ENCODE measurements at regions not wholly inside any gene's neighbourhood (a gene's known extent, or its start where the extent isn't known, plus 50 kb on each side); places are given as distances from the start of the nearest gene placed in this dataset.

GRCh38 chr12:116415408-116416108 is 138.1 kb upstream of the MED13L start:
- ATAC-seq (ENCODE audit: low FRiP score) (no peak), DNase-seq (ENCODE audit: low spot score) (no peak)
- TF ChIP-seq, protein P1, sequence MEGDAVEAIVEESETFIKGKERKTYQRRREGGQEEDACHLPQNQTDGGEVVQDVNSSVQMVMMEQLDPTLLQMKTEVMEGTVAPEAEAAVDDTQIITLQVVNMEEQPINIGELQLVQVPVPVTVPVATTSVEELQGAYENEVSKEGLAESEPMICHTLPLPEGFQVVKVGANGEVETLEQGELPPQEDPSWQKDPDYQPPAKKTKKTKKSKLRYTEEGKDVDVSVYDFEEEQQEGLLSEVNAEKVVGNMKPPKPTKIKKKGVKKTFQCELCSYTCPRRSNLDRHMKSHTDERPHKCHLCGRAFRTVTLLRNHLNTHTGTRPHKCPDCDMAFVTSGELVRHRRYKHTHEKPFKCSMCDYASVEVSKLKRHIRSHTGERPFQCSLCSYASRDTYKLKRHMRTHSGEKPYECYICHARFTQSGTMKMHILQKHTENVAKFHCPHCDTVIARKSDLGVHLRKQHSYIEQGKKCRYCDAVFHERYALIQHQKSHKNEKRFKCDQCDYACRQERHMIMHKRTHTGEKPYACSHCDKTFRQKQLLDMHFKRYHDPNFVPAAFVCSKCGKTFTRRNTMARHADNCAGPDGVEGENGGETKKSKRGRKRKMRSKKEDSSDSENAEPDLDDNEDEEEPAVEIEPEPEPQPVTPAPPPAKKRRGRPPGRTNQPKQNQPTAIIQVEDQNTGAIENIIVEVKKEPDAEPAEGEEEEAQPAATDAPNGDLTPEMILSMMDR (IDR thresholded peaks at IDR 0.05): no peak

DNA sequence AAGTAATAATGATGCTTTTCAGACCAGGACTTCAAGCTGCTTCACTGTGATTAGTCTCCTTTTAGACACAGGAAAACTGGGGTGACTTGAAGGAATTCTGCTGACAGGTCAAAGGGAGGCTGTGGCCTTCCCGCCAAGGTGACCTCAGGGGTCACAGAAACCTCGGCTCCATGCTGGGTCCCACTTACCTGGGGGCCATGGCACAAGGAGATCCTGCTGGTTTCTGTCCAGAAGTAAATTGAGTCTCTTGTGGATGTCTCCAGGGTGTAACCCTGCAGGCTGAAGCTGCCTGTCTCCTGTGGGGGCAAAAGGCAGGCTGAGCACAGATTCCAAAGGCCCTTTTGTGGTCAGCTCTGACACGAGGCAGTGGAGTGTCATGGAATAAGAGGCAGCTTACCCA is 138.7 kb upstream of the MED13L start:
- TF ChIP-seq, protein P1 (IDR thresholded peaks at IDR 0.05): no peak
- DNase-seq (ENCODE audit: low spot score): no peak
- ATAC-seq (ENCODE audit: low FRiP score): no peak

GRCh38 chr12:116418551-116418950 is 140.6 kb upstream of the MAP1LC3B2 start:
- ATAC-seq (ENCODE audit: low FRiP score): no peak
- DNase-seq (ENCODE audit: low spot score): no peak
- TF ChIP-seq, protein P1 (IDR thresholded peaks at IDR 0.05): no peak

GRCh38 chr12:116420227-116420880 is 138.8 kb upstream of the MAP1LC3B2 start:
- no peak for DNase-seq (ENCODE audit: low spot score)
- no peak for ATAC-seq (ENCODE audit: low FRiP score)
- TF ChIP-seq, protein P1 (IDR thresholded peaks at IDR 0.05): no peak

- no peak for ATAC-seq (ENCODE audit: low FRiP score)
- TF ChIP-seq, protein P1 (IDR thresholded peaks at IDR 0.05): no peak
- no peak for DNase-seq (ENCODE audit: low spot score)
Observed at GRCh38 chr12:116421785-116422538, 137.2 kb upstream of the MAP1LC3B2 start.

- peak; percentile 51 for ATAC-seq (ENCODE audit: low FRiP score)
- no peak for DNase-seq (ENCODE audit: low spot score)
- TF ChIP-seq, protein P1 (IDR thresholded peaks at IDR 0.05): no peak
Observed at GRCh38 chr12:116423094-116423493, 136.1 kb upstream of the MAP1LC3B2 start.

Data from omental fat pad (tissue), 3 donors.